Fibroblast of pulmonary artery (primary cell): ENCODE measurements at regions not wholly inside any gene's neighbourhood (a gene's known extent, or its start where the extent isn't known, plus 50 kb on each side); places are given as distances from the start of the nearest gene placed in this dataset.

Experiments used
- DNase-seq: peaks from one replicate; pipeline ENCODE4 v3.0.0-alpha.2; 2010; ENCODE audit warnings: low read depth
- H3K4me3 ChIP-seq: replicated peaks from 2 replicates; pipeline ENCODE4 v1.5.1; 2011; ENCODE audit warnings: low read depth, mild to moderate bottlenecking, control low read depth, low read length, moderate library complexity
- CTCF ChIP-seq: IDR thresholded peaks from 2 replicates; pipeline ENCODE4 v1.5.1; 2011; ENCODE audit warnings: mild to moderate bottlenecking, control low read depth, low read length, inconsistent platforms; ENCODE audit errors: missing control alignments

DNA sequence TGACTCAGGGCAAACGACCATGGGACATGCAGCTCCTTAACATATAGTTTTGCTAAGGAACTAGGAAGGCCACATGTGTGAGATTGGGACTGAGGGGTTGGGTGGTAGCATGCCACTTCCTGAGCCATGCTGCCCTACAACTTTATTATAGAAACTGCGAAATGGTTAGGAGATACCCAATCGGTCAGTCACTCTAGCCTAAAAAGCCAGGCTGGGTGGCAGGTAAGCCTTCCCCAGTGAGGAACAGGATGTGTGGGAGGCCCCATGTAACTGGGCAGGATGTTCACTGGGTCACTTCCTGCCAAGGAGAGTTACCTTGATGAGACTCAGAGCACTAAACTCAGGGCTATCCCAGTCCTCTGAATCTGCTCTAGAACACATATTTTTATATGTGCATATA is 123.5 kb downstream of the MAP3K7 start:
- TF ChIP-seq CTCF, result no peak
- no peak for DNase-seq
- H3K4me3 ChIP-seq, result no peak overlapping the region

- DNase-seq, result no peak
- no peak for TF ChIP-seq CTCF
- no peak overlapping the region for H3K4me3 ChIP-seq
Measured at GRCh38 chr6:90462102-90462501, 124.8 kb downstream of the MAP3K7 start.

GRCh38 chr6:90461383-90461782 is 125.5 kb downstream of the MAP3K7 start:
- no peak overlapping the region for H3K4me3 ChIP-seq
- no peak for DNase-seq
- TF ChIP-seq CTCF, result no peak

- H3K4me3 ChIP-seq, result no peak overlapping the region
- no peak for TF ChIP-seq CTCF
- no peak for DNase-seq
Measured at GRCh38 chr6:90460051-90460450, 126.8 kb downstream of the MAP3K7 start.

GRCh38 chr6:90459225-90459758 is 127.6 kb downstream of the MAP3K7 start:
- DNase-seq, result no peak
- TF ChIP-seq CTCF, result no peak
- no peak overlapping the region for H3K4me3 ChIP-seq

- TF ChIP-seq CTCF, result no peak
- H3K4me3 ChIP-seq, result no peak overlapping the region
- peak; percentile 31 for DNase-seq
Measured at GRCh38 chr6:90458353-90459224, 128.3 kb downstream of the MAP3K7 start.
